Erythroblast (primary cell): ENCODE measurements at regions not wholly inside any gene's neighbourhood (a gene's known extent, or its start where the extent isn't known, plus 50 kb on each side); places are given as distances from the start of the nearest gene placed in this dataset.

Source experiments
- GATA1 ChIP-seq: IDR thresholded peaks from 2 replicates; pipeline ENCODE4 v1.6.1; 2011; ENCODE audit warnings: low read depth, mild to moderate bottlenecking, control low read depth, low read length, moderate library complexity
- POLR2A ChIP-seq: IDR thresholded peaks from 2 replicates; pipeline ENCODE4 v1.6.1; 2011; ENCODE audit warnings: mild to moderate bottlenecking, low read length

GRCh38 chr11:26943636-26944035 lies 50.3 kb upstream of the FIBIN start:
- no peak for TF ChIP-seq POLR2A
- TF ChIP-seq GATA1, result no peak
